ENCODE measurements at regions not wholly inside any gene's neighbourhood (a gene's known extent, or its start where the extent isn't known, plus 50 kb on each side); places are given as distances from the start of the nearest gene placed in this dataset.

DNA sequence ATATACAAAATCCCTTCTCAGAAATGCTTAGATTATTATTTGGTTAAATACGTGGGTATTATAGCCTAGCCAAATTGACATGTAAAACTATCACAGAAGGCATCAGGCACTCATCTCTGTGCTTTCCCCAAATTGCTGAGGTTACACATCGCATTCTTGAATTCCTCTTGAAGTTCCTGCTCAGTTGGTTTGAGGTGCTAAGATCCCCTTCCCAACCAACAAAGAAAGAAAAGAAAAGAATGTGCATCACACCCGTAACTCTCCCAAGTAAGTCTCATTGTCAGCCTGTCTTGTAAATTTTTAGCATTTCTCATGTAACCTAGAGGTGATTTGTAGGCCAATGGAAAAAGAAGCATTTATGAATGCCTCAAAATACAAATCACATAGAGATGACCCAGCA lies 539.2 kb upstream of the PRMT6 start:
- FAIRE-seq: no peak

DNA sequence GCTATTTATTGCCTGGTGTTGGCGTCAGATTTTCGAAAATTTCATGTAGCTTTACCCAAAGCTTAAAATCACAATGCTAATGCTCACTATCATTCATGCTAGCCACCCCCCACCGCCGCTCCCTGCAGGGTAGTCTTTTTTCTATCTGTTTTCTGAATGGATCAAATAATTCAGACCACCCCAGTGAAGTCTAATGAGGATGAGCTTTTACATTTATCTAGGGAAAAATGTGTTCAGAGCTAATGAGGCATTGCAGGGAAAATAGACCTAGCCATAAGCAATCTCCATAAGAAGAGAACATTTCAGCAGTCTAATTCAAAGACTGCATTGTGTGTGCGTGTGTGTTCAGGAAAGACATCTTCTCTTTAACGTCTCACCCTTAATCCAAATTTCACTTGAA lies 533.0 kb upstream of the PRMT6 start:
- no peak for FAIRE-seq

DNA sequence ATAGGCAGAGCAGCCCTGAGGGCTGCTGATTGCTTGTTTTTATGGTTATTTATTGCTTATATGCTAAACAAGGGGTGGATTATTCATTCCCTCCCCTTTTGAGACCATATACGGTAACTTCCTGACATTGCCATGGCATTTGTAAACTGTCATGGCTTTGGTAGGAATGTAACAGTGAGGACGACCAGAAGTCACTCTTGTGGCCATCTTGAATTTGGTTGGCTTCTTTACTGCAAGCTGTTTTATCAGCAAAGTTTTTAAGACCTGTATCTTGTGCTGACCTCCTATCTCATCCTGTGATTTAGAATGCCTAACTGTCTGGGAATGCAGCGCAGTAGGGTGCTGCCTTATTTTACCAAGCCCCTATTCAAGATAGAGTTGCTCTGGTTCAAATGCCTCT lies 531.8 kb upstream of the PRMT6 start:
- FAIRE-seq: no peak

DNA sequence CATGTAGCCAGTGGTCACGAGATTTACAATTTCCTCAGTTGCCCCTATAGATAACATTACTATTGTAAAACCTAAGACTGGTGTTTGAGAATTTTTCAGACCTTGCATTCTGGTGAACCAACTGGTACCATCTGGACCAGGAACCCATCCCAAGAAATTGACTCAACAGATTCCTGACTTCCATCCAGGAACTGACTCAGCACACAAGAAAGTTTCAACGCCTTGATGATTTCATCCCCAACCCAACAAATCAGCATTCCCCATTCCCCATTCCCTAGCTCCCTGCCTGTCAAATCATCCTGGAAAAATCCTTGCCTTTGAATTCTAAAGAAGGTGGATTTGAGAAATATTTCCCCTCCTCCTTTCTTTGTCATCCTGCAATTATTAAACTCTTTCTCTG lies 529.8 kb upstream of the PRMT6 start:
- no peak for FAIRE-seq

DNA sequence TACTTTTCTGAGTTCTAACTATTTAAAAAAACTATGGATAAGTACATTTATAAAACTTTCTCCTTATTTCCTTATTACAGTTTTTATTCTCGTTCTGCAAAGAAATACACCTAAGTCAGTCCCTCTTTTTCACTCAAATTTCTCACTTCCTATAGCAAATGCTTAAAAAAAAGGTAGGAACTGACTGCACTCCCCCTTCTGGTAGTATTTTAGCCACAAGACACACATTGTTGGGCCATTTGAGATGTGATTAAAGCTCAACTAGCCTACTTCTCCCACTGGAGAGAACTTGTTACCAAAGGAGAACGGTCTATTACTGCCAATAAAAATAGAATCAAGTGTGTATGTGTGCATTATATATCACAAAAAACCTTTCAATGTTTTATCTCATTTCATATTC lies 521.9 kb upstream of the PRMT6 start:
- no peak for FAIRE-seq

DNA sequence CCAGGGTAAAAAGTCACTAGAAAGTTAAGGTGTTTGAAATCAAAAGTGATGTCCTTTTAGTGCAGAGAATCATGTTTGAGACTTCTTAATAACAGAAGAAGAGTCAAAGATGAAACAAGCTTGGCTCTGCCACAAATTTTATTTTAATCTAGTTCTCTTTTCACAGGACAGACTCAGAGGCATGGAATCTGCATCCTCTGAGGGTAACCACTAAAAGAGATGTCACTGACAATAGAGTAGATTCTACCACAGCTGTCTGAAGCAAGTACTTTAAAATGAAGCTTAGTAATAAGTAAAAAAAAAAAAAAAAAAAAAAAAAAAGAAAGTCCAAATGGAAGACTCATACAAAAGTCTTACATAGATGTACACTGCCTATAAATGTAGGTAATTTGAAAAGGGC lies 519.7 kb upstream of the PRMT6 start:
- no peak for FAIRE-seq

DNA sequence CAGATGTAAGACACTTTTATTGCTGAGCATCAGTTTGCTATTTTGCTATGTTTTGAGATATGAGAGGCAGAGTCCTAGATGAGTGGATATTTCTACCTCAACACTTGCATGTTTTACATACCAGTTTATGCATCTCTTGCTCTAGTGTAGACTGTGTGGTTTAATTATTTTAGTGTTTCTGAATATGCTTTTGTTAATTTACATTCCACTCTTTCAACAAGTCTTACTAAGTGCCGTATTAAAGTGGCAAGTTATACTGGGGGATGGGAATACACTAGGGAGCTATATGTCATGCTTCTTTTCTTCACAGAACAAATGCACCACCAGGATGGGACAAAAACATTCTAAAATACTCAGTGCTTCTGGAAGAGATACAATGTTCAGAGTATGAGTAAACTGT lies 507.7 kb upstream of the PRMT6 start:
- FAIRE-seq: no peak

DNA sequence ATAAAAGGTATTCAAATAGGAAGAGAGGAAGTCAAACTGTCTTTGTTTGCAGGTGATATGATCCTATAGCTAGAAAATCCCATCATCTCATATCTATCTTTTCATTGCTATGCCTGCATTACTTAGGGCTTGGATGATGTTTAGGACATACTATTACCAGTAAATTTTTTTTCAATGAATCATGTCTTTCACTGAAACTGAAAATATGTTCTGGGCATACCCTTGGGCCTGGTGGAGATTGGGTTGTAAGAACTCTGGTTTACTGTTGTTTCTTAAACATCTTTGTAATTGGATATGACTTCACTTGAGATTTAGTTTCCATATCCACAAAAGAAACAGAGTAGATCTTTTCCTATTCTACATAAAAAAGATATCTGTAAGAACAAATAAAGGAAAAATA lies 502.2 kb upstream of the PRMT6 start:
- FAIRE-seq: no peak

DNA sequence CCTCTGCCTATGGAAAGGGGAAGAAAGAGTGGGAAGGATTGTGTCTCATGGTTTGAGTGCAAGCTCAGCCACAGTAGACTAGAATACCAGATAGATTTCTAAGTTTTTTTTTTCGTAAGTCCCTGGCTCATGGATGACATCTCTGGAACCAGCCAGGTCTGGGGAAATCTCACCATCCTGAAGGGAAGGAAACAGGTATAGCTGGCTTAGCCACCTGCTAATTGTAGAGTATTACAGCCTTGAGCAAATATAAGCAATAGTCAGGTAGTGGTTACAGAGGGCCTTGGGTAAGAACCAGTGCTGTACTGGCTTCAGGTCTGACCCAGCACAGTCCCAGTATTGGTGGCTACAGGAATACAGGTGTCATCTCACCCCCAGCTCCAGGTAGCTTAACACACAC lies 500.9 kb upstream of the PRMT6 start:
- no peak for FAIRE-seq

DNA sequence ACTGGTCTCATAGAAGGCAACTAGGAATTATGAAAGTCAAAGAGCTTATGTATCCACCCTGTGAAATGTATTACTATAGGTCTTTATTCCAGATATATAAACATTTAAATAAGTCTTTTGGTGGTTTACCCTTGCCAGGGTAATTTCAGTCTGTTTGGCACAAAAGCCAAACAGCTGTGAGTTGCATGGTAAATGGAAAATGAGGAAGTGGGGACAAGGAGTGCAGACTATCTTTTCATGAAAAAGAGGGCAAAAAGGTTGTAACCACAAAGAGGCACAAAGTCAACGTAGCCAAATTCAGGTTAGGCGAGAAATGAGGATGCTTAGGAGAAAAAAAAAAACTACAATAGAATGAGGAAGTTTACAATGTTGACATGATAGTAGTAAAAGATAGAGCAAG lies 492.3 kb upstream of the PRMT6 start:
- FAIRE-seq: no peak

DNA sequence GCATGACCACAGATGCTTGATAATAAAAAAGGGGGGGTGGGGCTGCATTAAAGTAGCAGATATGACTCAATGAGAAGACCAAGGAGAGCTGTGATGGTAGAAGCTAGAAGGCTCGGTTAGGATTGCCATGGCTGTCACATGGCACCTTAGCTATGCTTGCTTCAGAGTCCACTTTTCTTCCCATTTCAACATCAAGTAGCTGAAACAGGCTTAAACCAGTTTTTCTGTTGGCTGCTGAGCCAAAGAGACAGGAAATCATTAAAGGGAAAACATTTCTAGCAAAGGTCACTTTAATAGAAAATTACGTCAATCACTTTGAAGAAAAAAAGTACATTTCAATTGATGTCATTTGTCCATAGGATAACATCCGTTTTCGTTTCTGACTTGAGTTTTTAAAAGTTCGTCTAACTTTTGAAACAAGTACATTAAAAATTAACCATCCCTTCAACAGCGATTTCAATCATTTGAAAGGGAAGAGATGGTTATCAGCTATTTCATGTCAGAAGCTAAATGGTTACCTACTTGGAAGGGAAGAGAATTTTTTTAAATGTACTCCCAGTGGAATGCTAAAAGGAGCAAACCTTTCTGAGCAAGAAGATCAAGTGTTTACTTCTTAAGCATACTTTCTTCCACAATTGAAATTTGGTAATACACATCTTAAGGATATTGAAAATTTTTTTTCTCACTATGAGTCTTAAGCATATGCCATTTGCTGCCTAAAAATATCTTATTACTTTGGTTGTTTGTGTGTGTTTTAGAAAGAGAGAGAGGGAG lies 488.1 kb upstream of the PRMT6 start:
- FAIRE-seq: no peak

DNA sequence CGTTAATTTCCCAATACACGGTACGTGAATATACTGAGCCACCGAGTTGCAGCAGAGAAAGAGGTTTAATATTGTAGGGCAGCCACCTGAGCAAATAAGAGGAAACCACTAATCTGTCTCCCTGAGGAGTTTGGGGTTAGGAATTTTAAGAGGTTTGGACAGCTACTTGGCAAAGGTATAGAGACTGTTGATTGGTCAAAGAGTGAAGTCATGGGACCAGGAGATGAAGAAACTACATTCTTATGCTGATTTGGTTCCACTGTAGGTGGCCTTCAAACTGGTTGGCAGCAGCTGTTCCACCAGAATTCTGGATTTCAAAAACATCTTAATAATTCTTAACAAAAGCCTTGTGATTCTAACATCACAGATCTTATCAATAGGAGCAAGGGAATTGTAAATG lies 485.4 kb upstream of the PRMT6 start:
- no peak for FAIRE-seq

DNA sequence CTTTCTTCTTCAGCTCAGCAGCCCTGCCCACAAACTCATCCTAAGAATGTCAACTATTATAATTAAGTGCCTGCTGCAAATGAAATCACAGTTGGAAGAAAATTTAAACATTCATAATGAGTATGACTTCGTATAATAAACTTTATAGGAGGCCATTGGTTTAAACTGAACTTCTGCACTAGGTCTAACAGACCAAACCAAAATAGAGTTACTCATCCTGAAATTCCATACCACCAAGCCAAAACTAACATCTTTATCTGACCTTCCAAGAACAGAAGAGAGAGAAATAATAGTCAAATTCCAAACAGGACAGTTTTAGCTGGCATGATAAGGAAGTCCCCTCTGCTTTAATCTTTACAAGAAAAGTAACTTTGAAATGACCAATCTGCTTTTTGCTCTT lies 472.4 kb upstream of the PRMT6 start:
- FAIRE-seq: no peak

DNA sequence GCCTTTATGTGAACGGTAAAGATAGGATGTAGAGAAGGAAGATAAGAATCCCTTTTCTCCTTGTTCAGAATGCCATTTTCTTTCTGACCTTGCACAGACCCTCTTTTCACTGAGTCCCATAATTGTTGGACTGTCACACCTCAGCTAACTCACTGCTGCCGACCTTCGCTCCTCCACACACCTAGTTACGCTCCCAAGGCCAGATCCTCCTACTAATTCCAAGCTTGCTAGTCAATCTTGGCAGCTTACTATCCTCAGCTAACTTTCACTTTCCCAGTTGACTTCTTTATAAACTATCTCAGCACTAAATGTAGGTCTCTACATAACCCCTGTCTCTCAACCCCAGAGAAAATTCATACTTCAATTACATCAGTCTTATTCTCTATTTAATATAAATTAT lies 471.8 kb upstream of the PRMT6 start:
- no peak for FAIRE-seq

DNA sequence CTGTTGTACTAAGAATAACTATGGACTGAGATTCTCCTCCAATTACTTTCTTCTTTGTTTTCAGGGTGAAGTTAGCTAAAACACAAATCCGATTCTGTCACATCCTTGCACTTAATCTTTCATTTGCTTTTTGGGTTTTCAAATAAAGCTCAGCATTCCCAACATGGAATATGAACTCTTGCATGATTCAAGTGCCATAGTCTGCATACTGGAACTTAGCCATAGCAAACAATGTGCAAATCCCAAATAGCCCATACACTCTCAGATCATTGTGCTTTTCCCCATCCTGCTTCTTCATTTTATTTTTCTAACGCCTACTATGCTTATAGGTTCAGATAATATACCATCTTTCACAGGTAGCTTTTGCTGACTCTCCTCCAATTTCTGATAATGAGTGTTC lies 455.8 kb upstream of the PRMT6 start:
- FAIRE-seq: no peak

DNA sequence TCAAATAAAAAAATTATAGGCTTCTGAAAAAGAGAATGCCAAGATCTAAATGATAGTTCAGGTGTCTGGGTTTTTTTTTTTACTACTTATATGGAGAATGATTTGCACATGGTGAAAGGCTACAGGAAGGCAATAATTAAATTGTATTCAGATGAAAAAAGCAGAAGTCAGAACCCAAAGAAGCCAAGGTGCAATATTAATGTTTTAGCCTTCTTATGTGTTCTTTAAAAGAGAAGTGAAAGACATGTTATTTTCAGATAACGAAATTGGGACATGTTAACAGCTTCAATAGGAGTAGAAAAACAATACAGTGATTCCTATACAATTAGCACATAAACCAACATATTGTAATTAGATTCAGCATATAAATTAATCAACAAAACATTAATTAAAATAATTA lies 452.9 kb upstream of the PRMT6 start:
- no peak for FAIRE-seq

DNA sequence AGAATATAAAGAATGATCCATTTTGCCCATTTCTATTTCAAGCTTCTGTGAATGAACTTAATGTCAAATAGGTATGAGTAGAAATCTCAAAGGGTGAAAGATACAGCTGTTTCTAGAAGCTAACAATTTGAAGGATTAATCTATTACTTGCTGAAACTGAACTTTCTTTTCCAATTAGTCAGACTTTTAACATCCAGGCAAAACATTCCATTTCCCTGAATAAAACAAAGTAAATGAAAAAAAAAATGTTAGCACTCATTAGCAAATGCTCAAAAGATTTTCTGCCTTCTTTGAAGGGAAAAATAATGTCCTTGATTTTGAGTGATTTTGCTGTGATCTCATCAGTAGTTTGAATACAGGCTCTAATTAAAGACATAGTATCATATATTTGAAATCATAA lies 447.6 kb upstream of the PRMT6 start:
- FAIRE-seq: no peak

DNA sequence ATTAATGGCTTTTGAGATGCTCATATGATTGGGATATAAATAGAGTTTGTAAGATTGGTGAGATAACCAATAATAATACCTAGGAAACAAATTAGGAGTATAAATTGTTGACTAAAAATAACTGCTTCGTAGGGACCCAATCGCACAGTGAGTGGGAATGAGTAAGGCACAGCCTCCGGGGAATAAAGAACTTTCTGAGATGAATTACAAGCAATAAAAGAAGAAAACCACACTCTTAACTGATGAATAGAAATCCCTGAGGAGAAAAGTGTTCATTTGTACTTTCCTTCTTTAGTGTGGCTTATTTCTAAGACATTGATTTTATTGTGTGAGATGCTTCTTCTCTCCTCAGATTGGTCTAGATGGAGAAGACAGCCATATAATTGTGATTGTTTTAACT lies 443.4 kb upstream of the PRMT6 start:
- no peak for FAIRE-seq

DNA sequence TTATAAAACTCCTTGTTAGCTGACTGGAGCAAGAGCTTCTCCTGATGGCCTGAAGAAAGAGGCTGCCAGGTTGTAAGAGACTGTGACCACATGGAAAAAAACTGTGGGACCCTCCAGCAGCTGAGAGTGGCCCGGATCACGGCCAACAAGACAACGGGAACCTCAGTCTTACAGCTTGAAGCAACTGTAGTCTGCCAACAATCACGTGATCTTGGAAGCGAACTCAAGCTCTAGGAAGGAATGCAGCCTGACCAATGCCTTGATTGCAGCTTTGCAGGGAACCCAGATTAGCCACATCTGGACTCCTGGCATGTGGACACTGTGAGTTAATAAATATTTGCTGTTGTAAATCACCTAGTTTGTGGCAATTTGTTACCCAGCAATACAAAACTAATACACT lies 442.6 kb upstream of the PRMT6 start:
- no peak for FAIRE-seq

DNA sequence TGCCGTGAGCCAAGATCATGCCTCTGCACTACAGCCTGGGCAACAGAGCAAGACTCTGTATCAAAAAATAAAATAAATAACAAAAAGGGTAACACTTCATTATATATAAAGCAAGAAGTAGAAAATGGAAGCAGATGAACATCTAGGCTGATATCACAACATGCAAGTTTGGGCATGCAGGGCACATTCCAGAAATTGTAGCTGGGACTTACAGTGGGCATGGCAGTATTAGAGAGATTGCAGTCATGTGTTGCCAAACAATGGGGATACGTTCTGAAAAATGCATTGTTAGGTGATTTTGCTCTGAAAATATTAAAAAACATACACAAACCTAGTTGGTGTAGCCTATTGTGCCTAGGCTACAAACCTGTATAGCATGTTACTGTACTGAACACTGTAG lies 441.0 kb upstream of the PRMT6 start:
- no peak for FAIRE-seq

DNA sequence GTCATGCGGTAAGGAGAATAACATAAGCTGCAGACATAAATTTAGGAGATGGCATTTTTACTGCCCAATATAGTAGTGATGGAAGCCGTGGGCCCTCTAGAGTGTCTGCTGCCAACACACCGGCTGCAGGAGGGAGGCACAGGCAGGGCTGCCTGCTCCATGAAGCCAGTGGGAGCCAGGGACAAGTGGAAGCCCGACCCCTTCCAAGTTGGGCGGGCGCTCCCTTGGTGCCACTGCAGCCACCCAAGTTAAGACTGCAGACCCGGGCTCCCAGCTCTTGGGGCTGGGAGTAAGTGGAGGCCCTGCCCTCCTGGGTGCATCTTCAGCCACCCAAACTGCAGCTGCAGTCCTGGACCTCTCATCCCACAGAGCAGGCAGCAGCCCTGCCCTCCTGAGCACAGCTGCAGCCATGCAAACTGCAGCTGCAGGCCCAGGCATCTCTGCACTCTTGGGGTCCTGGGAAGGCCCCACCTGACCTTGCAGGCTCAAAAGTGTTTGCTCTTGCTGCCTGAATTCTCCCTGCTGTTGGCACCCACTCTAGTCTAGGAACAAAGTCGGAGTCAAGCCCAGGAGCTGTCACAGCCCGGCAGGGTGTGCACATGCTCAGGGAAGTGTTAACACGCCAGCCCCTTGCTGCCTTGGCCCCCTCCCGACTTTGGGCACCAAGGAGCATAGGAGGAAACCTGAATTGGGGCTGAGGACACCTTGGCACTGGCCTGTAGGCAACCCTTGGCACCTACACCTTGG lies 437.2 kb upstream of the PRMT6 start:
- FAIRE-seq: no peak

DNA sequence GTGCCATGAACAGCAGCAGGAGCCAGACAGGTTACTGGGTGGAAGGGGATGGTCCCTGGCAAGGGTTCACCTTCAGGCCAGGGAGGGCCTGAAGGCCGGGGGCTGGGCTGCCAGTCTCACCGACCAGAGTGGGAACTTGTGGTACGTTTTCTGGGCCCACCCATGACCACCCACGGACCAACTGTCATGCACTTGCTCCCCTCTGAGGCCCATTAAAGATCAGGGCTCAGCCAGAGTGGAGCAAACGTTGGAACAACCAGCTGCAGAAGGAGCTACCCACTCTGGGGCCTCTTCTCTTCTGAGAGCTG lies 436.7 kb upstream of the PRMT6 start:
- FAIRE-seq: no peak

DNA sequence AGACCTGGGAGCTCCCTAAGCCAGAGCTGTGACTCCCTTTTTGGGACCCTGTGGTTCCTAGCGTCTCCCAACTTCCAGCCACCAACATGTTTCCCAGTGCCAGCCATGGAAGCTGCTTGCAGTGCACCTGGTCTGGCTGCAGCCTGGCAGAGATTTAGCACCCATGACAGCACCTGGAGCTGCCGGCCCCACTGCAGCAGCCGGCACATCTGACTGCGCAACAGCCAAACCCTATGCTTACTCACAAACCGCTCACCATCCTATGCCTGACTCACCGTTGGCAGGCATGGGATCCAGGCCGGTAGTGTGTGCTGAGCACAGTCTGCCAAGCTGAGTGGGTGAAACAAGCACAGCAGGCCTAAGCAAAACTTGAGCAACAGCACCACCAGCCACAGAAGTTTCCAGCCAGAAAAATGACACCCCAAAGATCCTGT lies 435.9 kb upstream of the PRMT6 start:
- FAIRE-seq: no peak

DNA sequence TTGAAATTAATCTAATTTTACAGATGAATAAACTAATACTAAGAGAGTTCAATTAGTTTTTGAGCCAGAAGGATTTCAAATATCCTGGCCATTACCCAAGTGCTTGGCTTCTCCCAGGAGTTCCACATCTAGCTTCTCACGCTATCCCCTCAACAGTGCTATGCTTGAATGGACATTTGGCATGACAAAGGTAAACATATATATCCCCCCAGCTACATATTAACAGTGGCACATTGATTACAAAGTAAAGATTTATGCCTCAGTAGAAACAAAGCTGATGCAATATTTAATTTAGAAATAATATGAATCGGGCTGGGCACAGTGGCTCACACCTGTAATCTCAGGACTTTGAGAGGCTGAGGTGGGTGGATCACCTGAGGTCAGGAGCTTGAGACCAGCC lies 434.6 kb upstream of the PRMT6 start:
- no peak for FAIRE-seq

DNA sequence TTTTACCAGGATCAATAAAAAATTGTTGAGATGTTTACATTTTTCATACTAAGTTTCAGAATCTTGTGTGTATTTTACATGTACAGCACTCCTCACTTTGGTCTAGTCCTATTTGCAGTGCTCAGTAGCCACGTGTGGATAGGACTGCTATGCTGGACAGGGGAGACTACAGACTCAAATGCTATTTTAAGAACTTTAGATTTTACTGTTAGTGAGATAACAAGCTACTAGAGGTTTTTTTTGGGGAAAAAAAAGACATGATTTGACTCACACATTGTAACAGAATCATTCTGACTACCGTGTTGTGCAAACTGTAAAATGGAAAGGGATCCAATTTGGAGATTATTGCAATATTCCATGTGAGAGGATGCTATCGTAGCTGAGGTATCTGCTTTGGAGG lies 418.9 kb upstream of the PRMT6 start:
- FAIRE-seq: no peak
